HG03139 (cell line): ENCODE measurements at regions not wholly inside any gene's neighbourhood (a gene's known extent, or its start where the extent isn't known, plus 50 kb on each side); places are given as distances from the start of the nearest gene placed in this dataset.
"Not testable (repeated sequence)": the region's sequence is repeated elsewhere in the genome, so short reads cannot be mapped to it uniquely, and the experiment has no call there.

Experiments used
- ATAC-seq: cut with Tn5 transposase; IDR thresholded peaks from one replicate; pipeline ENCODE4 v1.9.1; 2021; ENCODE audit not compliant: unreplicated experiment

GRCh38 chr1:195294911-195295310 lies 1313.3 kb downstream of the KCNT2 start:
- no peak for ATAC-seq

- ATAC-seq, result no peak
Measured at GRCh38 chr1:195278644-195279043, 1329.6 kb downstream of the KCNT2 start.

GRCh38 chr1:195275710-195276109 lies 1332.5 kb downstream of the KCNT2 start:
- no peak for ATAC-seq

- ATAC-seq, result no peak
Measured at GRCh38 chr1:195251900-195252299, 1356.3 kb downstream of the KCNT2 start.

- ATAC-seq, result no peak
Measured at GRCh38 chr1:195243492-195243891, 1364.7 kb downstream of the KCNT2 start.

GRCh38 chr1:195241066-195241465 lies 1367.2 kb downstream of the KCNT2 start:
- ATAC-seq, result no peak

GRCh38 chr1:195238313-195238712 lies 1369.9 kb downstream of the KCNT2 start:
- no peak for ATAC-seq

GRCh38 chr1:195236991-195237889 lies 1371.0 kb downstream of the KCNT2 start:
- no peak for ATAC-seq

GRCh38 chr1:195218428-195219212 lies 1389.6 kb downstream of the KCNT2 start:
- no peak for ATAC-seq

GRCh38 chr1:195202241-195202640 lies 1406.0 kb downstream of the KCNT2 start:
- no peak for ATAC-seq

GRCh38 chr1:195200772-195201171 lies 1407.5 kb downstream of the KCNT2 start:
- no peak for ATAC-seq

- no peak for ATAC-seq
Measured at GRCh38 chr1:195197116-195197515, 1411.1 kb downstream of the KCNT2 start.

GRCh38 chr1:195195423-195196057 lies 1412.7 kb downstream of the KCNT2 start:
- peak; percentile 93 for ATAC-seq

- no peak for ATAC-seq
Measured at GRCh38 chr1:195193134-195193533, 1415.1 kb downstream of the KCNT2 start.

GRCh38 chr1:195188821-195189220 lies 1419.4 kb downstream of the KCNT2 start:
- ATAC-seq, result no peak

GRCh38 chr1:195186544-195186943 lies 1421.7 kb downstream of the KCNT2 start:
- no peak for ATAC-seq

- ATAC-seq, result no peak
Measured at GRCh38 chr1:195185736-195186135, 1422.5 kb downstream of the KCNT2 start.

- no peak for ATAC-seq
Measured at GRCh38 chr1:195185321-195185720, 1422.9 kb downstream of the KCNT2 start.

GRCh38 chr1:195173753-195174152 lies 1434.5 kb downstream of the KCNT2 start:
- no peak for ATAC-seq

- ATAC-seq, result not testable (repeated sequence)
Measured at GRCh38 chr1:195159795-195160194, 1448.4 kb downstream of the KCNT2 start.

GRCh38 chr1:195158091-195158490 lies 1450.1 kb downstream of the KCNT2 start:
- ATAC-seq, result no peak

GRCh38 chr1:195153107-195153506 lies 1455.1 kb downstream of the KCNT2 start:
- ATAC-seq, result no peak
